ENCODE measurements at regions not wholly inside any gene's neighbourhood (a gene's known extent, or its start where the extent isn't known, plus 50 kb on each side); places are given as distances from the start of the nearest gene placed in this dataset.

DNA sequence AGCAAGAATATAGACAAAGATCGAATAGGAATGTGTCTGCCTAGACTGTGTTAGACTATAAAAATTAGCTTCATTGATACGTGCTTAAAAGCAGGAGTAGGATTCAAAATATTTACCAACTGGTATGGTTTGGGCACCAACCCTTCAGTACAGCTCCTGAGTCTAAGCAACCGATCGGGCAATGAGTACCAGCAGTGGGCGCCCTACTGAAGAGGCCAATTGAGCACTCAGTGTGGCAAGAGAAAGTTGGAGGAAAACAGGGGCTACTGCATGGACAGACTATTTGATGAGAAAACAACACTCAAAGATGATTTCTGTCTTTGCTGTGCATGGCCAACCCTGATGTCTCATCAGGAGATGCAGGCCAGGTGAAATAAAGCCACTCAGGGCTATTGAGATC lies 176.0 kb upstream of the NWD2 start:
- Histone ChIP-seq H3K4me1 (ENCODE audit: insufficient read depth, low read length) (no peaks in the 10 kb centered on the region), H3K4me3 (ENCODE audit: low read depth in 1 of 2, low read length in 2 of 2) (no peak overlapping the region), H2AFZ (ENCODE audit: low read depth, low read length) (no peak overlapping the region), H3K36me3 (ENCODE audit: insufficient read depth, low read length) (no peaks in the 10 kb centered on the region), H4K20me1 (ENCODE audit: insufficient read depth, low read length) (no peaks in the 10 kb centered on the region), H3K9ac (ENCODE audit: low read depth, low read length) (no peak overlapping the region), H3K27me3 (ENCODE audit: insufficient read depth, low read length, poor library complexity) (no peaks in the 10 kb centered on the region), H3K79me2 (ENCODE audit: insufficient read depth, low read length) (no peaks in the 10 kb centered on the region), H3K27ac (ENCODE audit: low read length) (no peak overlapping the region), H3K4me2 (ENCODE audit: insufficient read depth, low read length) (no peak overlapping the region), H3K9me3 (ENCODE audit: insufficient read depth, low read length, severe bottlenecking) (no peaks in the 10 kb centered on the region)
- ATAC-seq (ENCODE audit: insufficient read depth, low read depth) = no peak
- DNase-seq = peak; percentile 10
- TF ChIP-seq, protein P1, sequence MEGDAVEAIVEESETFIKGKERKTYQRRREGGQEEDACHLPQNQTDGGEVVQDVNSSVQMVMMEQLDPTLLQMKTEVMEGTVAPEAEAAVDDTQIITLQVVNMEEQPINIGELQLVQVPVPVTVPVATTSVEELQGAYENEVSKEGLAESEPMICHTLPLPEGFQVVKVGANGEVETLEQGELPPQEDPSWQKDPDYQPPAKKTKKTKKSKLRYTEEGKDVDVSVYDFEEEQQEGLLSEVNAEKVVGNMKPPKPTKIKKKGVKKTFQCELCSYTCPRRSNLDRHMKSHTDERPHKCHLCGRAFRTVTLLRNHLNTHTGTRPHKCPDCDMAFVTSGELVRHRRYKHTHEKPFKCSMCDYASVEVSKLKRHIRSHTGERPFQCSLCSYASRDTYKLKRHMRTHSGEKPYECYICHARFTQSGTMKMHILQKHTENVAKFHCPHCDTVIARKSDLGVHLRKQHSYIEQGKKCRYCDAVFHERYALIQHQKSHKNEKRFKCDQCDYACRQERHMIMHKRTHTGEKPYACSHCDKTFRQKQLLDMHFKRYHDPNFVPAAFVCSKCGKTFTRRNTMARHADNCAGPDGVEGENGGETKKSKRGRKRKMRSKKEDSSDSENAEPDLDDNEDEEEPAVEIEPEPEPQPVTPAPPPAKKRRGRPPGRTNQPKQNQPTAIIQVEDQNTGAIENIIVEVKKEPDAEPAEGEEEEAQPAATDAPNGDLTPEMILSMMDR (IDR thresholded peaks at IDR 0.05; ENCODE audit: borderline replicate concordance, extremely low read depth, low read length, poor library complexity, severe bottlenecking) = peak; percentile 35
- TF ChIP-seq EZH2 (IDR thresholded peaks at IDR 0.05; ENCODE audit: borderline replicate concordance, low read depth, low read length, severe bottlenecking) = no peak

DNA sequence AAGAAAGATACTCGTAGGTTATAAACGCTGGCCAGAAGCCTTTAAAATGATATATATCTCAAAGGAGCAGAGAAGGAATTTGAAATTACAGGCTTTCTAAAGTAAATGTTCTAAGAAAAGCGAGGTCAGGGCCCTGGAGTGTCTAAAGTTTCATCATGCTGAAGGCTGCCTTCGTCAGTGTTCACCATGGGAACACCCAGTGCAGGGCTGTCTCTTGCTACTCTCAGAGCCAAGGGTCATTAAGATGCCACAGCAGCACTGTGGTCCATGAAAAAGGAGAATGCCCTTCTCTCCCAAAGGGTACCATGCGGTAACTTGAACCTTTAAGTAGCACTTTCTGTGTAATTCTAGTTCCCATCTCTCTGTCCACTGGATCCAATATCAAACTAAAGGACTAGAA lies 174.5 kb upstream of the NWD2 start:
- H3K4me3 ChIP-seq (ENCODE audit: low read depth in 1 of 2, low read length in 2 of 2) = no peak overlapping the region
- no peaks in the 10 kb centered on the region for H4K20me1 ChIP-seq (ENCODE audit: insufficient read depth, low read length)
- H2AFZ ChIP-seq (ENCODE audit: low read depth, low read length) = no peak overlapping the region
- no peak for TF ChIP-seq EZH2 (IDR thresholded peaks at IDR 0.05; ENCODE audit: borderline replicate concordance, low read depth, low read length, severe bottlenecking)
- DNase-seq = no peak
- no peaks in the 10 kb centered on the region for H3K79me2 ChIP-seq (ENCODE audit: insufficient read depth, low read length)
- no peaks in the 10 kb centered on the region for H3K36me3 ChIP-seq (ENCODE audit: insufficient read depth, low read length)
- H3K27ac ChIP-seq (ENCODE audit: low read length) = no peak overlapping the region
- H3K27me3 ChIP-seq (ENCODE audit: insufficient read depth, low read length, poor library complexity) = no peaks in the 10 kb centered on the region
- no peak for ATAC-seq (ENCODE audit: insufficient read depth, low read depth)
- H3K9me3 ChIP-seq (ENCODE audit: insufficient read depth, low read length, severe bottlenecking) = no peaks in the 10 kb centered on the region
- H3K9ac ChIP-seq (ENCODE audit: low read depth, low read length) = no peak overlapping the region
- no peak overlapping the region for H3K4me2 ChIP-seq (ENCODE audit: insufficient read depth, low read length)
- H3K4me1 ChIP-seq (ENCODE audit: insufficient read depth, low read length) = no peaks in the 10 kb centered on the region

DNA sequence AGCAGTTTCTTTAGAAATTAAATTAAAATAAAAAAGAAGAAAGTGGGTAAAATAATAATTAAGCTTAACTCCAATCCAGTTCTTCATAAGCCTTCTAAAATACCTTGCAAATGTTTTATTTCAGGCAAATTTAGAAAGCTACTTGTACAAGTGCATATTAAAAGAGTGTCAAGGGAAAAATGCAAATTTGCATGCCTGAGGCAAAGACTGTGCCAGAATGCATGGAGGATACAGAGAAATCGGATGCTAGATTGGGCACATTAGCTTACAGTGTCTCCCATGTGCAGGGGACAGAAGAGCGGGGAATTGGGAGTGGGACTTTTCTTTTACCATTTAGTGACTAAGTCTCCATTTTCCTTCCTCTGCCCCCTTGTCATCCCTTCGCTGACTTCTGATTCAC lies 173.0 kb upstream of the NWD2 start:
- H3K27me3 ChIP-seq (ENCODE audit: insufficient read depth, low read length, poor library complexity) = no peaks in the 10 kb centered on the region
- no peaks in the 10 kb centered on the region for H4K20me1 ChIP-seq (ENCODE audit: insufficient read depth, low read length)
- H3K79me2 ChIP-seq (ENCODE audit: insufficient read depth, low read length) = no peaks in the 10 kb centered on the region
- no peak for DNase-seq
- H3K36me3 ChIP-seq (ENCODE audit: insufficient read depth, low read length) = no peaks in the 10 kb centered on the region
- H3K27ac ChIP-seq (ENCODE audit: low read length) = no peak overlapping the region
- no peak overlapping the region for H3K4me2 ChIP-seq (ENCODE audit: insufficient read depth, low read length)
- ATAC-seq (ENCODE audit: insufficient read depth, low read depth) = no peak
- TF ChIP-seq EZH2 (IDR thresholded peaks at IDR 0.05; ENCODE audit: borderline replicate concordance, low read depth, low read length, severe bottlenecking) = no peak
- TF ChIP-seq, protein P1 (IDR thresholded peaks at IDR 0.05; ENCODE audit: borderline replicate concordance, extremely low read depth, low read length, poor library complexity, severe bottlenecking) = no peak
- no peak overlapping the region for H3K4me3 ChIP-seq (ENCODE audit: low read depth in 1 of 2, low read length in 2 of 2)
- no peaks in the 10 kb centered on the region for H3K9me3 ChIP-seq (ENCODE audit: insufficient read depth, low read length, severe bottlenecking)
- no peak overlapping the region for H3K9ac ChIP-seq (ENCODE audit: low read depth, low read length)
- no peaks in the 10 kb centered on the region for H3K4me1 ChIP-seq (ENCODE audit: insufficient read depth, low read length)
- no peak overlapping the region for H2AFZ ChIP-seq (ENCODE audit: low read depth, low read length)

DNA sequence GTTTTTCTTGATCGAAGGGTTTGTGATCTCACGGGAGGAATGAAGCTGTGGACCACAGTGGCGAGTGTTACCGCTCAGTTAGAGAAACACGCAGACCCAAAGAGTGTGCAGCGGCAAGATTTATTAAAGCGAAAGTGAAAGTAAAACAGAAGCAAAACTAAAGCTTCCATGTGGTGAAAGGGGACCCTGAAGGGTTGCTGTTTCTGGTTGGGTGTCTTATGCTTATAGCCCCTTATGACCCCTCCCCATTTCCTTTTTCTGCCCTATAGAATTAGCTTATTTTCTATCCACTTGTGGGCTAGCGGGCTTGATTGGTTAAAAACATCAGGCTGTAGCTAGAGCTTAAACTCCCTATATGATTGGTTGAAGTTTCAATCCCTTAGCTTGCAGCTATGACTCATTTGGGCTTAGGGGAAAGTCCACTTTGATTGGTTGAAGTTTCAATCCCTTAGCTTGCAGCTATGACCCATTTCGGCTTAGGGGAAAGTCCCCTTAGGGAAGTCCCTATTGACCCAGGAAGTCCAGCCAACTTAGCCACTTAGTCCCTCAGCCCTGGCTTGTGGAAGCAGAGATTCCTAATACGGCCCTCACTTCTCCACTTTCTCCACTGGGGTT lies 171.2 kb upstream of the NWD2 start:
- no peaks in the 10 kb centered on the region for H3K27me3 ChIP-seq (ENCODE audit: insufficient read depth, low read length, poor library complexity)
- DNase-seq = peak; percentile 33
- H3K9ac ChIP-seq (ENCODE audit: low read depth, low read length) = no peak overlapping the region
- H3K4me2 ChIP-seq (ENCODE audit: insufficient read depth, low read length) = no peak overlapping the region
- peak; percentile 89 for ATAC-seq (ENCODE audit: insufficient read depth, low read depth)
- no peaks in the 10 kb centered on the region for H3K4me1 ChIP-seq (ENCODE audit: insufficient read depth, low read length)
- H3K4me3 ChIP-seq (ENCODE audit: low read depth in 1 of 2, low read length in 2 of 2) = no peak overlapping the region
- H3K36me3 ChIP-seq (ENCODE audit: insufficient read depth, low read length) = no peaks in the 10 kb centered on the region
- no peaks in the 10 kb centered on the region for H4K20me1 ChIP-seq (ENCODE audit: insufficient read depth, low read length)
- no peaks in the 10 kb centered on the region for H3K79me2 ChIP-seq (ENCODE audit: insufficient read depth, low read length)
- no peaks in the 10 kb centered on the region for H3K9me3 ChIP-seq (ENCODE audit: insufficient read depth, low read length, severe bottlenecking)
- no peak overlapping the region for H3K27ac ChIP-seq (ENCODE audit: low read length)
- H2AFZ ChIP-seq (ENCODE audit: low read depth, low read length) = peak overlapping the region; percentile 59
- TF ChIP-seq, protein P1 (IDR thresholded peaks at IDR 0.05; ENCODE audit: borderline replicate concordance, extremely low read depth, low read length, poor library complexity, severe bottlenecking) = no peak
- TF ChIP-seq EZH2 (IDR thresholded peaks at IDR 0.05; ENCODE audit: borderline replicate concordance, low read depth, low read length, severe bottlenecking) = no peak
